CD14-positive monocyte (primary cell): ENCODE measurements at regions not wholly inside any gene's neighbourhood (a gene's known extent, or its start where the extent isn't known, plus 50 kb on each side); places are given as distances from the start of the nearest gene placed in this dataset.

Experiments used
- DNase-seq, 3 donors: peaks; one replicate each; pipeline ENCODE4 v3.0.0-alpha.2; 2011 to 2022
- H2AFZ ChIP-seq: 2 replicates; pipeline ENCODE4 v1.6.0; 2012; ENCODE audit warnings: mild to moderate bottlenecking, low read depth, low read length, inconsistent platforms; ENCODE audit not compliant: insufficient read depth, poor library complexity, severe bottlenecking
- H3K27ac ChIP-seq, 2 donors: 1 replicate in 1 of 2; 2 replicates in 1 of 2; pipeline ENCODE4 v1.5.1; 2012 to 2013; ENCODE audit warnings: low read length in 2 of 2, control low read depth in 1 of 2, inconsistent platforms in 1 of 2, low read depth in 1 of 2, mild to moderate bottlenecking in 1 of 2
- H3K27me3 ChIP-seq, 2 donors: one replicate each; pipeline versions ENCODE4 v1.6.0 to v1.6.1; 2011 to 2013; ENCODE audit warnings: low read length in 2 of 2; ENCODE audit not compliant: control insufficient read depth in 2 of 2, insufficient read depth in 2 of 2
- H3K36me3 ChIP-seq, 2 donors: replicated peaks in 1 of 2; 1 replicate in 1 of 2; 2 replicates in 1 of 2; pipeline versions ENCODE4 v1.5.1 to v1.6.1; 2012 to 2013; ENCODE audit warnings: low read length in 2 of 2, control low read depth in 1 of 2, inconsistent platforms in 1 of 2, mild to moderate bottlenecking in 1 of 2; ENCODE audit not compliant: insufficient read depth in 2 of 2, control insufficient read depth in 1 of 2
- H3K4me1 ChIP-seq, 2 donors: 1 replicate in 1 of 2; 2 replicates in 1 of 2; pipeline versions ENCODE4 v1.5.1 to v1.6.1; 2012 to 2013; ENCODE audit warnings: low read length in 2 of 2, control low read depth in 1 of 2, inconsistent platforms in 1 of 2, mild to moderate bottlenecking in 1 of 2, moderate library complexity in 1 of 2; ENCODE audit not compliant: insufficient read depth in 2 of 2, control insufficient read depth in 1 of 2
- H3K4me2 ChIP-seq: replicated peaks from 2 replicates; pipeline ENCODE3; 2012; ENCODE audit warnings: low read length, moderate library complexity, mild to moderate bottlenecking; ENCODE audit not compliant: poor library complexity, severe bottlenecking; ENCODE audit errors: extremely low read depth
- H3K4me3 ChIP-seq, 3 experiments: fragments of 200-600 bp in 1 of 3; sonication (generic) in 1 of 3; replicated peaks in 1 of 3; 1 replicate in 2 of 3; 2 replicates in 1 of 3; pipeline ENCODE4 v1.5.1; 2011 to 2013; ENCODE audit warnings: low read length in 3 of 3, mild to moderate bottlenecking in 3 of 3, control low read depth in 2 of 3, low read depth in 2 of 3, inconsistent platforms in 1 of 3, moderate library complexity in 1 of 3
- H3K79me2 ChIP-seq: 2 replicates; pipeline ENCODE4 v1.6.0; 2012; ENCODE audit warnings: mild to moderate bottlenecking, control low read depth, inconsistent platforms, low read length, moderate library complexity; ENCODE audit not compliant: insufficient read depth
- H3K9ac ChIP-seq: 2 replicates; pipeline ENCODE4 v1.6.0; 2017; ENCODE audit warnings: low read length, mild to moderate bottlenecking; ENCODE audit not compliant: insufficient read depth, poor library complexity, severe bottlenecking
- H3K9me3 ChIP-seq, 2 donors: replicated peaks in 1 of 2; 1 replicate in 1 of 2; 2 replicates in 1 of 2; pipeline versions ENCODE4 v1.5.1 to v1.6.1; 2012 to 2013; ENCODE audit warnings: low read length in 2 of 2, control low read depth in 1 of 2; ENCODE audit not compliant: control insufficient read depth in 1 of 2, insufficient read depth in 1 of 2
- H4K20me1 ChIP-seq: 2 replicates; pipeline ENCODE4 v1.6.0; 2012; ENCODE audit warnings: mild to moderate bottlenecking, low read length, control low read depth, moderate library complexity; ENCODE audit not compliant: insufficient read depth
- H3K27ac Mint-ChIP-seq, 7 donors: one replicate each; pipeline ENCODE4 v1.8.0; 2020; ENCODE audit warnings: mild to moderate bottlenecking in 7 of 7, mixed read lengths in 7 of 7, moderate library complexity in 6 of 7, inconsistent platforms in 2 of 7
- H3K27me3 Mint-ChIP-seq, 3 donors: one replicate each; pipeline ENCODE4 v1.8.0; 2021 to 2022; ENCODE audit warnings: low read depth in 3 of 3, mild to moderate bottlenecking in 3 of 3, mixed read lengths in 3 of 3, moderate library complexity in 3 of 3, inconsistent platforms in 1 of 3
- H3K36me3 Mint-ChIP-seq, 2 donors: one replicate each; pipeline ENCODE4 v1.8.0; 2020; ENCODE audit warnings: mixed read lengths in 2 of 2, inconsistent platforms in 1 of 2, mild to moderate bottlenecking in 1 of 2
- H3K4me1 Mint-ChIP-seq: one replicate; pipeline ENCODE4 v1.8.0; 2020; ENCODE audit warnings: mild to moderate bottlenecking, mixed read lengths
- H3K4me3 Mint-ChIP-seq, 2 donors: one replicate each; pipeline ENCODE4 v1.8.0; 2020; ENCODE audit warnings: mild to moderate bottlenecking in 2 of 2, mixed read lengths in 2 of 2, moderate library complexity in 1 of 2
- H3K9me3 Mint-ChIP-seq, 7 donors: one replicate each; pipeline ENCODE4 v1.8.0; 2020 to 2022; ENCODE audit warnings: mixed read lengths in 7 of 7, mild to moderate bottlenecking in 6 of 7, moderate library complexity in 6 of 7, inconsistent platforms in 2 of 7
- CTCF ChIP-seq: fragments of 200-600 bp; IDR thresholded peaks from one replicate; pipeline ENCODE4 v1.8.0; 2022; ENCODE audit warnings: antibody characterized with exemption, mild to moderate bottlenecking
- WGBS: methylation state at CpG from one replicate; pipeline ENCODE4 v1.1.5; 2013; ENCODE audit warnings: missing lambda C conversion rate; ENCODE audit not compliant: insufficient coverage; 5-methylcytosine and 5-hydroxymethylcytosine counted together
- intact Hi-C, 2 donors: fragments of 100-400 bp; cut with micrococcal nuclease; formaldehyde crosslinking; loops; one replicate each; pipeline versions ENCODE4 v1.15.0 to v1.15.1; 2023

GRCh38 chr5:5544094-5544663 lies 121.7 kb downstream of the ICE1 start:
- no peak overlapping the region for H3K9ac ChIP-seq
- Mint-ChIP-seq H3K4me1 (no peaks in the 10 kb centered on the region), H3K27me3 (peaks cover 0 to 1% (median 0%) of the 10 kb centered on the region in 3 donors), H3K27ac (no peak overlapping the region), H3K9me3 (peaks cover 2 to 13% (median 3%) of the 10 kb centered on the region in 7 donors), H3K36me3 (no peaks in the 10 kb centered on the region), H3K4me3 (no peak overlapping the region)
- DNase-seq = no peak
- H3K27ac ChIP-seq = no peak overlapping the region
- no peaks in the 10 kb centered on the region for H3K4me1 ChIP-seq
- no peaks in the 10 kb centered on the region for H3K27me3 ChIP-seq
- WGBS = 91% methylated on average over 5 of the region's 8 CpGs
- H4K20me1 ChIP-seq = no peaks in the 10 kb centered on the region
- H3K79me2 ChIP-seq = no peaks in the 10 kb centered on the region
- no peak overlapping the region for H3K4me2 ChIP-seq
- H2AFZ ChIP-seq = no peak overlapping the region
- no peaks in the 10 kb centered on the region for H3K9me3 ChIP-seq
- intact Hi-C loops = no loop called here
- no peak for TF ChIP-seq CTCF
- H3K36me3 ChIP-seq = no peaks in the 10 kb centered on the region
- H3K4me3 ChIP-seq = no peak overlapping the region

- no peak overlapping the region for H3K4me3 Mint-ChIP-seq
- WGBS = 74% methylated on average over 2 of the region's 4 CpGs
Observed at GRCh38 chr5:5542654-5543053, 120.2 kb downstream of the ICE1 start.

More at GRCh38 chr5:5542654-5543053, 120.2 kb downstream of the ICE1 start:
- Mint-ChIP-seq H3K9me3 (peaks cover 0 to 6% (median 3%) of the 10 kb centered on the region in 7 donors), H3K36me3 (no peaks in the 10 kb centered on the region), H3K27ac (no peak overlapping the region), H3K4me1 (no peaks in the 10 kb centered on the region), H3K27me3 (peaks cover 0 to 1% (median 0%) of the 10 kb centered on the region in 3 donors)
- H3K36me3 ChIP-seq = no peaks in the 10 kb centered on the region
- H3K27ac ChIP-seq = no peak overlapping the region
- no peak overlapping the region for H3K9ac ChIP-seq
- no peaks in the 10 kb centered on the region for H3K9me3 ChIP-seq
- H3K4me3 ChIP-seq = no peak overlapping the region
- H4K20me1 ChIP-seq = no peaks in the 10 kb centered on the region
- no peak overlapping the region for H2AFZ ChIP-seq
- H3K4me1 ChIP-seq = no peaks in the 10 kb centered on the region
- intact Hi-C loops = no loop called here
- TF ChIP-seq CTCF = no peak
- H3K4me2 ChIP-seq = no peak overlapping the region
- no peaks in the 10 kb centered on the region for H3K27me3 ChIP-seq
- H3K79me2 ChIP-seq = no peaks in the 10 kb centered on the region
- DNase-seq = no peak
